Fibroblast of villous mesenchyme (primary cell): ENCODE measurements at regions not wholly inside any gene's neighbourhood (a gene's known extent, or its start where the extent isn't known, plus 50 kb on each side); places are given as distances from the start of the nearest gene placed in this dataset.

Source experiments
- DNase-seq: peaks from one replicate; pipeline ENCODE4 v3.0.0-alpha.2; 2010; ENCODE audit warnings: low read depth
- H3K4me3 ChIP-seq: 2 replicates; pipeline ENCODE4 v1.5.1; 2011; ENCODE audit warnings: low read depth, mild to moderate bottlenecking, low read length
- TF ChIP-seq, protein P1 (sequence below): IDR thresholded peaks from 2 replicates; pipeline ENCODE4 v1.5.1; 2012; ENCODE audit warnings: low read depth, mild to moderate bottlenecking, low read length; ENCODE audit not compliant: insufficient read depth

DNA sequence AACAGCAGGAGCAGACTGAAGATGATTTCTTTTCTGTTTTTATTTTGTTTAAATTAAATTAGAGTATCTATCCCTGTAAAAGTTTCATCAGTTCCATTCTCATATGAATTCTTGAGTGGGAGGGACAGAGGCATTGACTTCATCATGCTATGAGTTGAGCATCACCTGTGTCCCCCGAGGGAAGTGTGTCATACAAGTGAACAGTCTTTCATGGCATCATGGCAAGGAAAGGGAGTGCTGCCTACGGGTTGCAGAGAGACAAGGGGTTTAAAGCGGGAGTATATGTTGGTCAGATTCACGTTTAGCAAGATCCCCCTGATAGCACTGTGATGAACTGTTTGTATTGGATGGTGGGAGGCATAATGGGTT is 52.7 kb upstream of the HIF1A start:
- H3K4me3 ChIP-seq: no peak overlapping the region
- DNase-seq: no peak
- TF ChIP-seq, protein P1, sequence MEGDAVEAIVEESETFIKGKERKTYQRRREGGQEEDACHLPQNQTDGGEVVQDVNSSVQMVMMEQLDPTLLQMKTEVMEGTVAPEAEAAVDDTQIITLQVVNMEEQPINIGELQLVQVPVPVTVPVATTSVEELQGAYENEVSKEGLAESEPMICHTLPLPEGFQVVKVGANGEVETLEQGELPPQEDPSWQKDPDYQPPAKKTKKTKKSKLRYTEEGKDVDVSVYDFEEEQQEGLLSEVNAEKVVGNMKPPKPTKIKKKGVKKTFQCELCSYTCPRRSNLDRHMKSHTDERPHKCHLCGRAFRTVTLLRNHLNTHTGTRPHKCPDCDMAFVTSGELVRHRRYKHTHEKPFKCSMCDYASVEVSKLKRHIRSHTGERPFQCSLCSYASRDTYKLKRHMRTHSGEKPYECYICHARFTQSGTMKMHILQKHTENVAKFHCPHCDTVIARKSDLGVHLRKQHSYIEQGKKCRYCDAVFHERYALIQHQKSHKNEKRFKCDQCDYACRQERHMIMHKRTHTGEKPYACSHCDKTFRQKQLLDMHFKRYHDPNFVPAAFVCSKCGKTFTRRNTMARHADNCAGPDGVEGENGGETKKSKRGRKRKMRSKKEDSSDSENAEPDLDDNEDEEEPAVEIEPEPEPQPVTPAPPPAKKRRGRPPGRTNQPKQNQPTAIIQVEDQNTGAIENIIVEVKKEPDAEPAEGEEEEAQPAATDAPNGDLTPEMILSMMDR: no peak

GRCh38 chr14:61643555-61643954 is 51.8 kb upstream of the HIF1A start:
- H3K4me3 ChIP-seq: no peak overlapping the region
- DNase-seq: peak; percentile 53

DNA sequence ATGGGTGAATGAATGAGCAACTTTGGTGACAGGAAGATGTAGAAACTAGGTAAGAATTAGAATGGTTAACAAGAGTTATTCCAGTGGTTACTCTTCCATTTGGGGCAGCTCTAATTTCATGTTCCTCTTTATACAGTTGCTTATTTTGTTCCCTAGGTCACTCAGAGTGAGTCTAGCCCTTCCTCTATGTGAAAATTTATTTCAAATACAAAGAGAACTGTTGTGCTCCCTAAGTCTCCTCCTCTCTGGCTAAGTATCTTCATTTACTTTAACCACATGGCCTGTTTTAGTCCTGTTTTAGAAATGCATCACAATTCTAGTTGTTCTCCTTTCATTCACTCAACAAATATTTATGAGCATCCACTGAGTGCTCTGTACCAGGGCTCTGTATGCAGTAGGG is 51.1 kb upstream of the HIF1A start:
- TF ChIP-seq, protein P1: no peak
- no peak overlapping the region for H3K4me3 ChIP-seq
- no peak for DNase-seq

More at GRCh38 chr14:61643555-61643954, 51.8 kb upstream of the HIF1A start:
- TF ChIP-seq, protein P1: no peak

GRCh38 chr14:61644834-61645233 is 50.5 kb upstream of the HIF1A start:
- DNase-seq: peak; percentile 25
- TF ChIP-seq, protein P1: no peak
- H3K4me3 ChIP-seq: no peak overlapping the region

DNA sequence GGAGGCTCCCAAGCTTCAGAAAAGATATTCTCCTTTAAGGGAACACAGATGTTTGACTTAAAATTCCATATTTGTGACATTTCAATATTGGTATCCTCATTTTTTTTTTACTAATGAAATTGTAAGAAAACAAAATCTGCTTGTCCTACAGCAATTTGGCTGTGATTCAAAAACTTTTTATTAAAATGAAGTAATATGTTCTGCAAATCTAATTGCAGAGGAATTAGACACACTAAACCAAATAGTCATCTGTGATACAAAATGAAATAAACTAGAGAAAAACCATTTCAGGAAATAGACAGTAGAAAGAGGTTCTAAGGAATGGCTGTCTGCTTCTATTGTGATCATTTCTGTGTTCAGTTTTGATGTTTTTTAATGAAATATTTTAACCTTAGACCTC is 50.1 kb upstream of the HIF1A start:
- no peak for DNase-seq
- no peak overlapping the region for H3K4me3 ChIP-seq
- TF ChIP-seq, protein P1: no peak
